H9 (cell line): ENCODE measurements at regions not wholly inside any gene's neighbourhood (a gene's known extent, or its start where the extent isn't known, plus 50 kb on each side); places are given as distances from the start of the nearest gene placed in this dataset.

Source experiments
- DNase-seq: peaks from one replicate; pipeline ENCODE4 v3.0.0-alpha.2; 2017
- H2AFZ ChIP-seq: one replicate; pipeline ENCODE4 v1.6.1; 2013; ENCODE audit warnings: mild to moderate bottlenecking, low read length, control low read depth, moderate library complexity
- H2AK5ac ChIP-seq: 2 replicates; pipeline ENCODE4 v1.6.1; 2013; ENCODE audit warnings: low read length, control low read depth, mixed read lengths; ENCODE audit not compliant: insufficient read length
- H2BK120ac ChIP-seq: one replicate; pipeline ENCODE4 v1.6.1; 2013; ENCODE audit warnings: low read depth, mild to moderate bottlenecking, low read length, control low read depth, inconsistent platforms; ENCODE audit not compliant: poor library complexity, severe bottlenecking
- H2BK12ac ChIP-seq: 2 replicates; pipeline ENCODE4 v1.6.1; 2013; ENCODE audit warnings: low read length, control low read depth, mixed read lengths, low read depth; ENCODE audit not compliant: insufficient read length
- H2BK15ac ChIP-seq: 2 replicates; pipeline ENCODE4 v1.6.1; 2013; ENCODE audit warnings: low read depth, low read length, control low read depth
- H2BK20ac ChIP-seq: one replicate; pipeline ENCODE4 v1.6.1; 2013; ENCODE audit warnings: low read depth, mild to moderate bottlenecking, low read length, control low read depth, inconsistent platforms; ENCODE audit not compliant: poor library complexity, severe bottlenecking
- H2BK5ac ChIP-seq: 2 replicates; pipeline ENCODE4 v1.6.1; 2013; ENCODE audit warnings: low read length, control low read depth, mixed read lengths; ENCODE audit not compliant: insufficient read length
- H3K14ac ChIP-seq: 2 replicates; pipeline ENCODE4 v1.6.1; 2013; ENCODE audit warnings: low read length, control low read depth; ENCODE audit not compliant: insufficient read depth
- H3K18ac ChIP-seq: 2 replicates; pipeline ENCODE4 v1.6.1; 2013; ENCODE audit warnings: low read depth, mild to moderate bottlenecking, mixed read lengths, low read length, control low read depth; ENCODE audit not compliant: insufficient read length
- H3K23ac ChIP-seq: 2 replicates; pipeline ENCODE4 v1.6.1; 2013; ENCODE audit warnings: low read length, control low read depth, mixed read lengths, low read depth; ENCODE audit not compliant: insufficient read length
- H3K23me2 ChIP-seq: 2 replicates; pipeline ENCODE4 v1.6.1; 2013; ENCODE audit warnings: low read depth, mild to moderate bottlenecking, mixed read lengths, low read length, control low read depth; ENCODE audit not compliant: insufficient read length, poor library complexity, severe bottlenecking
- H3K27ac ChIP-seq: 2 replicates; pipeline ENCODE4 v1.5.1; 2013; ENCODE audit warnings: low read length, control low read depth, mixed read lengths, low read depth; ENCODE audit not compliant: insufficient read length
- H3K27me3 ChIP-seq: 2 replicates; pipeline ENCODE4 v1.6.1; 2013; ENCODE audit warnings: low read length, control low read depth, inconsistent platforms; ENCODE audit not compliant: insufficient read depth
- H3K4ac ChIP-seq: 2 replicates; pipeline ENCODE4 v1.6.1; 2013; ENCODE audit warnings: low read depth, mild to moderate bottlenecking, control low read depth, inconsistent platforms, low read length, moderate library complexity
- H3K4me1 ChIP-seq: 2 replicates; pipeline ENCODE4 v1.6.1; 2013; ENCODE audit warnings: low read length, control low read depth, inconsistent platforms; ENCODE audit not compliant: insufficient read depth
- H3K4me2 ChIP-seq: 2 replicates; pipeline ENCODE4 v1.6.1; 2013; ENCODE audit warnings: low read length, control low read depth, mixed read lengths; ENCODE audit not compliant: insufficient read length, insufficient read depth
- H3K56ac ChIP-seq: 2 replicates; pipeline ENCODE4 v1.6.1; 2013; ENCODE audit warnings: low read depth, mild to moderate bottlenecking, mixed read lengths, low read length, control low read depth; ENCODE audit not compliant: insufficient read length
- H3K79me1 ChIP-seq: 2 replicates; pipeline ENCODE4 v1.6.1; 2013; ENCODE audit warnings: low read depth, mild to moderate bottlenecking, moderate library complexity, low read length, control low read depth, inconsistent platforms; ENCODE audit not compliant: insufficient read depth, poor library complexity, severe bottlenecking
- H3K79me2 ChIP-seq: 2 replicates; pipeline ENCODE4 v1.6.1; 2013; ENCODE audit warnings: low read length, control low read depth, inconsistent platforms; ENCODE audit not compliant: insufficient read depth
- H3K9ac ChIP-seq: 2 replicates; pipeline ENCODE4 v1.6.1; 2013; ENCODE audit warnings: low read length, control low read depth, mixed read lengths; ENCODE audit not compliant: insufficient read length; ENCODE audit errors: extremely low read depth
- H3K9me3 ChIP-seq: one replicate; pipeline ENCODE4 v1.6.1; 2013; ENCODE audit warnings: low read depth, low read length, inconsistent platforms; ENCODE audit not compliant: control insufficient read depth
- H3T11ph ChIP-seq: one replicate; pipeline ENCODE4 v1.6.1; 2013; ENCODE audit warnings: mild to moderate bottlenecking, low read length, control low read depth, inconsistent platforms
- H4K20me1 ChIP-seq: one replicate; pipeline ENCODE4 v1.6.1; 2013; ENCODE audit not compliant: control insufficient read depth, insufficient read length, insufficient read depth
- H4K5ac ChIP-seq: 2 replicates; pipeline ENCODE4 v1.6.1; 2013; ENCODE audit warnings: low read depth, mild to moderate bottlenecking, mixed read lengths, low read length, control low read depth; ENCODE audit not compliant: insufficient read length
- H4K8ac ChIP-seq: replicated peaks from 2 replicates; pipeline ENCODE4 v1.6.1; 2013; ENCODE audit warnings: low read length, control low read depth, mixed read lengths, low read depth; ENCODE audit not compliant: insufficient read length
- H4K91ac ChIP-seq: 2 replicates; pipeline ENCODE4 v1.6.1; 2013; ENCODE audit warnings: low read depth, mild to moderate bottlenecking, moderate library complexity, mixed read lengths, low read length, control low read depth; ENCODE audit not compliant: insufficient read length
- H3K27ac Mint-ChIP-seq, 3 experiments: 2 replicates in 2 of 3; 3 replicates in 1 of 3; pipeline ENCODE4 v1.8.0; 2020 to 2021; ENCODE audit warnings: mixed read lengths in 3 of 3, mild to moderate bottlenecking in 1 of 3, moderate library complexity in 1 of 3
- H3K27me3 Mint-ChIP-seq: 2 replicates; pipeline ENCODE4 v1.8.0; 2021; ENCODE audit warnings: low read depth, mild to moderate bottlenecking, moderate library complexity, mixed read lengths
- H3K36me3 Mint-ChIP-seq, 3 experiments: 2 replicates in 2 of 3; 3 replicates in 1 of 3; pipeline ENCODE4 v1.8.0; 2020 to 2021; ENCODE audit warnings: low read depth in 3 of 3, mixed read lengths in 3 of 3; ENCODE audit not compliant: insufficient read depth in 1 of 3
- H3K4me1 Mint-ChIP-seq, 2 experiments: 2 replicates each; pipeline ENCODE4 v1.8.0; 2020; ENCODE audit warnings: mixed read lengths in 2 of 2
- H3K4me3 Mint-ChIP-seq, 2 experiments: 2 replicates in 1 of 2; 3 replicates in 1 of 2; pipeline ENCODE4 v1.8.0; 2020 to 2021; ENCODE audit warnings: mild to moderate bottlenecking in 2 of 2, mixed read lengths in 2 of 2, moderate library complexity in 1 of 2
- H3K9me3 Mint-ChIP-seq, 2 experiments: 2 replicates in 1 of 2; 3 replicates in 1 of 2; pipeline ENCODE4 v1.8.0; 2020; ENCODE audit warnings: mild to moderate bottlenecking in 2 of 2, mixed read lengths in 2 of 2, moderate library complexity in 1 of 2
- CTCF ChIP-seq: fragments of 200-600 bp; sonication (generic); conservative IDR thresholded peaks from 3 replicates; pipeline ENCODE4 v1.8.0; 2021; ENCODE audit warnings: antibody characterized with exemption, mild to moderate bottlenecking
- WGBS: extraction: QIAGEN DNeasy Blood & Tissue Kit; methylation state at CpG from one replicate; pipeline ENCODE4 v1.1.7; 2013; ENCODE audit warnings: missing lambda C conversion rate, low lambda C conversion rate, mixed read lengths; ENCODE audit not compliant: insufficient read length; ENCODE audit errors: extremely low coverage; 5-methylcytosine and 5-hydroxymethylcytosine counted together

- no peak overlapping the region for H3K56ac ChIP-seq
- no peak overlapping the region for H2BK20ac ChIP-seq
- H3K4ac ChIP-seq = no peak overlapping the region
- Mint-ChIP-seq H3K27ac (no peak overlapping the region), H3K27me3 (no peaks in the 10 kb centered on the region), H3K4me1 (peaks cover 4 to 9% of the 10 kb centered on the region in 2 experiments; a peak in 2 of 4 replicates), H3K36me3 (no peaks in the 10 kb centered on the region; a peak in 1 of 7 replicates), H3K9me3 (no peaks in the 10 kb centered on the region), H3K4me3 (no peak overlapping the region)
- H4K5ac ChIP-seq = no peak overlapping the region
- no peak overlapping the region for H3K4me2 ChIP-seq
- no peaks in the 10 kb centered on the region for H4K20me1 ChIP-seq
- H2AK5ac ChIP-seq = no peak overlapping the region
- TF ChIP-seq CTCF = no peak; the same call in 1 of the 3 replicates
- no peak overlapping the region for H3T11ph ChIP-seq
- DNase-seq = no peak
- H2BK5ac ChIP-seq = no peak overlapping the region
- H3K79me1 ChIP-seq = no peaks in the 10 kb centered on the region
- no peak overlapping the region for H3K27ac ChIP-seq
- H3K79me2 ChIP-seq = no peaks in the 10 kb centered on the region
- H3K23me2 ChIP-seq = no peaks in the 10 kb centered on the region
- no peak overlapping the region for H4K8ac ChIP-seq
- no peak overlapping the region for H2AFZ ChIP-seq
- no peak overlapping the region for H2BK15ac ChIP-seq
- no peak overlapping the region for H4K91ac ChIP-seq
- H3K9ac ChIP-seq = no peak overlapping the region
- no peak overlapping the region for H3K23ac ChIP-seq
- H3K18ac ChIP-seq = no peak overlapping the region
- H3K27me3 ChIP-seq = no peaks in the 10 kb centered on the region
- WGBS = no CpG with 5 or more reads among the region's 1 CpG
- H3K4me1 ChIP-seq = no peaks in the 10 kb centered on the region
- H3K9me3 ChIP-seq = no peaks in the 10 kb centered on the region
- H2BK120ac ChIP-seq = no peak overlapping the region
- no peak overlapping the region for H2BK12ac ChIP-seq
- H3K14ac ChIP-seq = no peak overlapping the region
These were observed 67.6 kb upstream of the PPARGC1A start for GRCh38 chr4:23957465-23957864.
